ENCODE measurements at regions not wholly inside any gene's neighbourhood (a gene's known extent, or its start where the extent isn't known, plus 50 kb on each side); places are given as distances from the start of the nearest gene placed in this dataset.
"Not testable (repeated sequence)": the region's sequence is repeated elsewhere in the genome, so short reads cannot be mapped to it uniquely, and the experiment has no call there.

GRCh38 chr6:10343320-10343719 lies 71.6 kb downstream of the TFAP2A start:
- ATAC-seq (no peak), DNase-seq (no peak)
- Histone ChIP-seq H3K9me3 (no peaks in the 10 kb centered on the region), H3K36me3 (no peaks in the 10 kb centered on the region), H3K27ac (no peak overlapping the region), H3K27me3 (no peaks in the 10 kb centered on the region), H3K4me3 (no peak overlapping the region), H3K4me1 (no peaks in the 10 kb centered on the region)
- no peak for TF ChIP-seq CTCF (IDR thresholded peaks at IDR 0.05 in 4 of 5, conservative IDR thresholded peaks at IDR 0.05 in 1 of 5)
- TF ChIP-seq POLR2A (IDR thresholded peaks at IDR 0.05): no peak
- in situ Hi-C loops (cut with MboI; ENCODE audit: low sequenced_read_pairs in 4 of 4): no loop called here
- intact Hi-C loops (cut with DNase I; ENCODE audit: low total_unique reads): no loop called here

GRCh38 chr6:10341605-10342004 lies 73.3 kb downstream of the TFAP2A start:
- H3K4me1 ChIP-seq: no peaks in the 10 kb centered on the region
- no peaks in the 10 kb centered on the region for H3K27me3 ChIP-seq
- TF ChIP-seq CTCF (IDR thresholded peaks at IDR 0.05 in 4 of 5, conservative IDR thresholded peaks at IDR 0.05 in 1 of 5) (no peak), POLR2A (IDR thresholded peaks at IDR 0.05) (no peak)

GRCh38 chr6:10338151-10338550 lies 76.7 kb downstream of the TFAP2A start:
- no peak for TF ChIP-seq CTCF (IDR thresholded peaks at IDR 0.05 in 4 of 5, conservative IDR thresholded peaks at IDR 0.05 in 1 of 5)
- no peak for TF ChIP-seq POLR2A (IDR thresholded peaks at IDR 0.05)
- Histone ChIP-seq H3K27me3 (no peaks in the 10 kb centered on the region), H3K4me3 (no peak overlapping the region), H3K36me3 (no peaks in the 10 kb centered on the region), H3K9me3 (no peaks in the 10 kb centered on the region), H3K4me1 (no peaks in the 10 kb centered on the region), H3K27ac (no peak overlapping the region)
- in situ Hi-C loops (cut with MboI; ENCODE audit: low sequenced_read_pairs in 4 of 4) (no loop called here), intact Hi-C loops (cut with DNase I; ENCODE audit: low total_unique reads) (no loop called here)
- DNase-seq (no peak), ATAC-seq (no peak)

More at GRCh38 chr6:10341605-10342004, 73.3 kb downstream of the TFAP2A start:
- H3K27ac ChIP-seq: no peak overlapping the region
- no peak for ATAC-seq
- H3K9me3 ChIP-seq: no peaks in the 10 kb centered on the region
- intact Hi-C loops (cut with DNase I; ENCODE audit: low total_unique reads): no loop called here
- H3K36me3 ChIP-seq: no peaks in the 10 kb centered on the region
- in situ Hi-C loops (cut with MboI; ENCODE audit: low sequenced_read_pairs in 4 of 4): no loop called here
- H3K4me3 ChIP-seq: no peak overlapping the region
- no peak for DNase-seq

GRCh38 chr6:10337376-10337775 lies 77.5 kb downstream of the TFAP2A start:
- H3K27me3 ChIP-seq; intact Hi-C loops (cut with DNase I; ENCODE audit: low total_unique reads): not testable (repeated sequence)

GRCh38 chr6:10332111-10332510 lies 82.8 kb downstream of the TFAP2A start:
- H3K27ac ChIP-seq: no peak overlapping the region
- H3K4me3 ChIP-seq: no peak overlapping the region
- no peaks in the 10 kb centered on the region for H3K36me3 ChIP-seq
- no peak for TF ChIP-seq POLR2A (IDR thresholded peaks at IDR 0.05)
- no peak for TF ChIP-seq CTCF (IDR thresholded peaks at IDR 0.05 in 4 of 5, conservative IDR thresholded peaks at IDR 0.05 in 1 of 5)
- no peaks in the 10 kb centered on the region for H3K9me3 ChIP-seq
- no peaks in the 10 kb centered on the region for H3K27me3 ChIP-seq
- intact Hi-C loops (cut with DNase I; ENCODE audit: low total_unique reads) (no loop called here), in situ Hi-C loops (cut with MboI; ENCODE audit: low sequenced_read_pairs in 4 of 4) (no loop called here)
- no peak for ATAC-seq
- no peaks in the 10 kb centered on the region for H3K4me1 ChIP-seq
- DNase-seq: no peak

More at GRCh38 chr6:10337376-10337775, 77.5 kb downstream of the TFAP2A start:
- H3K4me3 ChIP-seq; in situ Hi-C loops (cut with MboI; ENCODE audit: low sequenced_read_pairs in 4 of 4); H3K9me3 ChIP-seq; H3K36me3 ChIP-seq; H3K27ac ChIP-seq; H3K4me1 ChIP-seq; ATAC-seq; DNase-seq: not testable (repeated sequence)

All from gastrocnemius medialis (tissue), 4 donors.